HG03565 (cell line): ENCODE measurements at regions not wholly inside any gene's neighbourhood (a gene's known extent, or its start where the extent isn't known, plus 50 kb on each side); places are given as distances from the start of the nearest gene placed in this dataset.
"Not testable (repeated sequence)": the region's sequence is repeated elsewhere in the genome, so short reads cannot be mapped to it uniquely, and the experiment has no call there.

Experiments used
- ATAC-seq: cut with Tn5 transposase; IDR thresholded peaks from one replicate; pipeline ENCODE4 v1.9.1; 2021; ENCODE audit warnings: mild to moderate bottlenecking, moderate library complexity; ENCODE audit not compliant: unreplicated experiment

DNA sequence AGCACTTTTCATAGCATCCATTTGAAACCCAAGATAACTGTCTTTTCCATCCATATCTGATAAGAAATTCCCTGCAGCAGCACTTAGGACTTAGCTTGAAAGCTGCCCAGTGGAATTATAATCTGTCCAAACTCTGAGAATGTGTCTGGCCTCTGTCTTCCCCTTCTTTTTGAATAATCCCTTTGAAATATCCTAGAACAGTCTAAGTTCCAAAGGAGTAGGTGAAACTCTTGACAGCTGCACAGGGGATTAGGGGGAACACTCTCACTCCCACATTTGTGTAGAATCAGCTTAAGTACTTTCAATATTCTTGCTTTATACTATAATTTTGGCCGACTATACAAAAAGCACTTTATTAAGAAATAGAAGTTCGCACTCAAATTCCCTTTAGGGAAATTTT, 157.7 kb downstream of the PAPSS1 start:
- no peak for ATAC-seq

DNA sequence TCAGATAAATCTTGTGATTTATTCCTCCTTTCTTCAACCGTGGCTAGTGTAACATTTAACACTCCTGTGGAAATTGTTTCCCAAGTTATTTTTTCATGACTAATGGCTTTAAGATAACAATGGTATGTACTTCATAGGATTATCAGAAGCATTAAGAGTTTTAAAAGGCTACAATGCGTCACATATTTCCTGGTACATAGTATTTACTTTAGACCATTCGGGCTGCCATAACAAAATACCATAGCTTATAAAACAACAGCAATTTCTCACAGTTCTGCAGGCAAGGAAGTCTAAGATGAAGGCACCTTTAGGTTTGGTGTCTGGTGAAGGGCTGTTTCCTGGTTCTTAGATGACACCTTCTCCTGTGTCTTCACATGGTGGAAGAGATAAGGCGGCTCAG, 158.6 kb downstream of the PAPSS1 start:
- ATAC-seq = no peak

DNA sequence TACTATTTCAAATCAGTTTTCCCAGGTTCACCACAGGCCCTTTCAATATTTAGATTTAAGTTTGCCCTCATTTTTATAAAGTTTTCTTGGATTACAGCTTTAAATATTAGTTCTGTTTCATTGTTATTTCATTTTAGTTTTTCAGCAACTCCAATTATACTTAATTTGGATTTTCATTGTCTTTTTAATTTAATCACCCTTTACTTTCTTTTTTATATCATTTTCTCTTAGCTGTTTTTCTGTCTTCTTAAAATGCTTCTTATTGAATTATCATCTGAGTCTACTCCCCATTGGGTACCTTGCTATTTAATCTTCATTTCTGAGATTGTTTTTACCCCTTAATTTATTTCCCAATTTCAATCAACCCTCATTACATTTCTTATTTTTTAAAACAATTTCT, 160.4 kb downstream of the PAPSS1 start:
- no peak for ATAC-seq

DNA sequence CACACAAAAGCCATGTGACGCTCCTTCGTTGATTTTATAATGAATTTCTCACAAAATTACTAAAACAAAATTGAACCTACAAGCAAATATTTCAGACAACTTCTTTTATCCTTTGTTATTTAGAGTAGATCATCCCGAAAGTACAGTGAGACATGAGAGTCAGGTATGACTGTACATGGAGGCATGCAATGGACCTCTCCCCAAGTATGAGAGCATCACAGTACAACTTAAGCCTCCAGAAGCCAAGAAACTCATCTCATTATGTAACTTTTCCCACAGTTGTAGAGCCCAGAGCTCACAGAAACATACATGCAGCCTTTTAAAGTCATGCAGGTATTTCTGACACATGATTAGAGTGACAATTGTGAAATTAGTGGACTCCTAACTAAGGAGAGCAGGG, 167.7 kb downstream of the PAPSS1 start:
- no peak for ATAC-seq

DNA sequence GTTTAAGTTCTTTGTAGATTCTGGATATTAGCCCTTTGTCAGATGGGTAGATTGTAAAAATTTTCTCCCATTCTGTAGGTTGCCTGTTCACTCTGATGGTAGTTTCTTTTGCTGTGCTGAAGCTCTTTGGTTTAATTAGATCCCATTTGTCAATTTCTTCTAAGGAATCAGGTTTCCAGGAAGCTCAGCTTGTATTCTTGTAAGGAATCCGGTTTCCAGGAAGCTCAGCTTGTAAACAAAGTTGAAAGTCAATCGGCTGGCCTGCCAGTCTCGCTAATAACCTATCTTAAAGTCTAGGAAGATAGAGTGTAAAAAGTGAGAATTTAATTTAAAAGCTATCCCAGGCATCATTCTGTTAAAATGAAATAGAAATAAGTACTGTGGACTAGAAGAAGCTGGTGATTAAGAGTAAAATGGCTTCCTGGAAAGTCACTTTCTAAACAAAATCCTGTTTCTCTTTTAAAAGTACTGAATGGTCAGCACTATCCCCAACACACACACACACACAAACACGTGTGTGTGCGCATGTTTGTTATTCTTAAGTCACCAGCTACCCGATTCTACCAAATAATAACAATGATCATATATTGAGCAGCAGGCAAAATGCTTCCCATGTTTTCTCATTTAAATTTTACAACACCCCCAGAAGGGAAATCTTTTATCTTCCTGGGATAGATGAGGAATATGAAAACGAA, 171.7 kb downstream of the PAPSS1 start:
- ATAC-seq = no peak

DNA sequence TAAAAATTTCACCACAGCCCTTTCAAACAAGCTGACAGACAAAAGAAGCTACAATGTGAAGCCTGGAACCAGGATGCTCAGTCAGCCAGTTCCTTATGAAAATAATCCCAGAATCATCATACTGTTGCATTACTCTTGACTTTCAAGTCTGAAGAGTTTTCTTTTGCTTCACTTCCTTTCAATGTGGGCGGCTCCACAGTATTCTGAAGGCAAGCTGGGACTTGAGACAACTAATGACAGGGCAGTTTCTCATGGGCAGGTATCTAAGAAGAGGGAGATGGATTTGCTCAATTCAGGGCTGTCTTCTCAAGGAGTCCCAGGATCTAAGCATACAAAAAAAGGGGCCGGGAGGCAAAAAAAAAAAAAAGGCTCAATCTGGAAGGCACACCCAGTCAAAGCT, 173.4 kb downstream of the PAPSS1 start:
- ATAC-seq = no peak

DNA sequence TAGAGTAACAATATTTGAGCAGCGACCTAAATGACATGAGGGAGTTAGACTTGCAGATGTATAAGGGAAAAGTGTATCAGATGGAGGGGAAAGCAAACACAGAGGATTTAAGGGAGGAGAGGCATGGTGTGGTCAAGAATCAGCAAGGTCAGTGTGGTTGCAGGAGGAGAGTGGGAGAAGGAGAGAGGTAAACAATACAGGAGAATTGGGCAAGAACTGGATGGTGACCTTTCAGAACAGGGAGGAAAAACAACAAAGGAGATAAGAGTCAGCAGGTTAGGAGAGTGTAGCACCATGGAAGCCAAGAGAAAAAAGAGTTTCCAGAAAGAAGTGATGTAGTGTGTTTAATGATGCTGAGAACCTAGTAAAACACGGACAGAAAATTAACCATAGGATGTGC, 178.5 kb downstream of the PAPSS1 start:
- ATAC-seq = no peak

DNA sequence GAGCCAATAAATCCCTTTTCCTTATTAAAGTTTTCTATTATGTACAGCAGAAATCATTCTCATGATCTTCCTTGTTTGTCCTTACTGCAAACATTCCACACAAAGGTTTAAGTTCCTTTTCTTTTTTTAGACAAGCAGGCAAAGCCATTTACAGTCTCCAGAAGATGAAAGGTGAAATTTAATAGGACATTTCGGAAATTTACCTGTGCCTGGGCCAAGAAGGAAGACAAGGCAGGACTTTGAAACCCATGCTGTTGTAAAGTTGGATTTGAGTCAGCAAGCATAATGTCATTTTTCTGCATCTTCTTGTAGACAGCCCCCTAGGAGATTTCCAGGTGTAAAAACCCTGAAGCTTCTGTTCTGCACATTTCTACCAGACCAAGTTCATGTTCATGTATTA, 188.1 kb downstream of the PAPSS1 start:
- ATAC-seq = no peak

DNA sequence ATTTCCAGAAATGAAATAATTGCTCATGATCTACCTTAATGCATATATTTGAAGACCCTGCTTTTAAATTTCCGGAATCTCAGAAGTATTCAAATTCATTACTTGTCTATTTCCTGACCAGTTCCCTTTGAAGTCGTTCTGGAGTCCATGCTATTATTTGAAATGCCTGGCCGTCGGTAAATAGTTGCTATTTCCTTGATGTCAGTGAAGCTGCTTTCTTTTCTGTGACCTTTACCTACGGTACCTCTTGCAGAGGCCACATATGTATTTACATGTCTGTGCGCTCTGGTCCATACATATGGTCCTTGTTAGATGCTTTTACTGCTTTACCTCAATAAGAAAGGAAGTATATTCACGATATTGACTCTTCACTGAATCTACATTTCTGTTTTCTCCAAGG, 199.7 kb downstream of the PAPSS1 start:
- no peak for ATAC-seq

DNA sequence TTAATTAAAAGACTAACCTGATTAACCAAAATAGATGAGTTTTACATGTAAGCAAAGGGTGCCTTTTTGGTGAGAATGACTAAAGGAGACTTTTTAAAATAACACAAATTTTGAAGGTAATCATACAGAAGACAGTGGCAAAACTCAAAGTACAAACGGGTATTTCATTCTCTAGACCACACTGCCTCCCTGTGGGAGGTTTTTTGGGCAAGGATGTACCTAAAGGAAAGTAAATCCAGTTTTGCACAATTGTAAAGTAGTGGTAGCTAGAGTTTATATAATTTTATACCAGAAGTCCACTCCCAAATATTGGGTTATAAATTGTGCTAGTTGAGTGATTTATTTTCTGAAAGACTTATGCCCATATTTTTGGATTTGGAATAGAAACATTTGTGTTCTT, 201.0 kb downstream of the PAPSS1 start:
- no peak for ATAC-seq

DNA sequence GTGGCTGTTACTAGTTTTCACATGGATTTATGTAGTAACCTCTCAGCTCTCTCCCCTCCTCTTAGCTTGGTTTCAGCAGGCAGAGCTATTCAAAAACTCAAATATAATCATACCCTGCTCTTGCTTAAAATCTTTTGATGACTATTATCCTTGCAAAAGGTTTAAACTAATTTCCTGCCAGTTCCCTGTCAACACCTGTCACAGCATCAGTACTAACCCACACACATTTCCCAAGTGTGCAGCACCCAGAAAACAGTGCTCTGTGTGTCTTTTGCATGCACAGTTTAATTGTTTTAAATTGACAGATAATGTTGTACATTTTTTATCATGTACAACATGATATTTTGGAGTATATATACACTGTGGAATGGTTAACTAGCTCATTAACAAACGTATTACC, 202.0 kb downstream of the PAPSS1 start:
- no peak for ATAC-seq

DNA sequence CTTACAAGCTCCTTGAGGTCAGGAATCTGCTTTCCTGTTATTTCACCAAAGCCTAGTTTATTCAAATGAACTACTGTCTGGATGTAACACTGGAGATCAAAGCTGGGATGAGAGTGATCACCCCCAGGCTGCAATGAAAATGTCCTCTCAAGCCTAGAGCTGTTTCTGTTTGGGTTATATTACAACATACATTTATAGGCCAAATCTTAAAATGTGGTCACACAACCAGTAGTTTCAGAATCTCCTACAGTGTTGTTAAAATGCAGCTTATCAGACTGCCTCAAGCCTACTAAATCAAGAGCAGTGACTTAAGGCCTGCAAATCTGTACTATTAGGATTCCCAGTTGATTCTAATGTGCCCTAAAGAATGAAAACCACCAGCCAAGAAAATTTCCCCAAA, 207.5 kb downstream of the PAPSS1 start:
- no peak for ATAC-seq

DNA sequence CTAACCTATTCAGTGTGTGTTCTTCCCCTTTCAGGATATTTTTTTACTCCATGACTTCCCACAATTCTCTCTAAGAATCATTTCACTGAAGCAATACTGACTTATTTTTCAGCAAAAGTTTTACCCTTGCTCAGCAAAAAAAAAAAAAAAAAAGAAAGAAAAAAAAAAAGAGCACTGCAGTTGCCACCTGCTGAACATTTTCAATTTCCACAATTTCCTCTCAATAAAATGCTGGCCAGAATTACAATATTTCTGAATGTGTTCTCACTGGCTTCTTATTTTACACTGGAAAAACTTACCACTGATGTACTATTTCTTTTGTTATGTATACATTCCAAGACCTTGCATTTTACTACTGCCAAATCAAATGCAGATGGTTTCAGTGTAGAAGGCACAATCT, 210.4 kb downstream of the PAPSS1 start:
- ATAC-seq = no peak

DNA sequence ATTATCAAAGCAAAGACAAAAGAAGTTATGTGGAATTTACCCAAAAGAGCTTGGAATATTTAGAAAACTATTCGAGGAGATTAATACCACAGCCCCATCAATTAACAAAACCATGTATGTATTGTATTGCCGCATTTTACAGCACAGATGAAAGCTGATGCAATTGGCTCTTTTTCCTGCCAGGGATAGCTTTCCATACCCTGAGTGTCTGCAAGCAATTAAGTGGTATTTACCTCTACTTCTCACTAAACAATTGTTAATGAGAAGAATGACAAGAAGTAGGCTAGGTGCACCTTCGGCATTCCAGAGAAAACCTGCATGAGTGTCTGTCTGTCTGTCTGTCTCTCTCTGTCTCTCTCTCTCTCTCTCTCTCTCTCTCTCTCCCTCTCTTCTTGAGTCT, 219.5 kb downstream of the PAPSS1 start:
- ATAC-seq = no peak

DNA sequence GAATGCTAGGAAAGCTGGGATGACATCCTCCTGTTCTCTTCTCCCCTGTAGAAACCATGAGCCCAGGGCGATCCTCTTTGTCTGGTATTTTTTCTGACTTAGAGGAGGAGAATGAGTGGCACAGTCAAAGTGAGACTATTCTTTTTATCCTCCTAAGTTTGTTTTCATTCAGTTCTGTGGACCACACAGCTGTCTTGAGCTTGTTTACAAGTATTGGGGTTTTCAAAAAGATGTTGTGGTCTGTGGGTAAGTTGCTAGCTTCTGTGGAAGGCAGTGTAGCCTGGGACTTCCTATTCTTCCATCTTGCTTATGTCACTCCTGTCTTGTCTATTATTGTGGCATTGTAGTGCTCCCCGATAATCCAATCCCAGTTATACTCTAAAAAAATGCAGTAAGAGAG, 223.0 kb downstream of the PAPSS1 start:
- ATAC-seq = peak; percentile 68

DNA sequence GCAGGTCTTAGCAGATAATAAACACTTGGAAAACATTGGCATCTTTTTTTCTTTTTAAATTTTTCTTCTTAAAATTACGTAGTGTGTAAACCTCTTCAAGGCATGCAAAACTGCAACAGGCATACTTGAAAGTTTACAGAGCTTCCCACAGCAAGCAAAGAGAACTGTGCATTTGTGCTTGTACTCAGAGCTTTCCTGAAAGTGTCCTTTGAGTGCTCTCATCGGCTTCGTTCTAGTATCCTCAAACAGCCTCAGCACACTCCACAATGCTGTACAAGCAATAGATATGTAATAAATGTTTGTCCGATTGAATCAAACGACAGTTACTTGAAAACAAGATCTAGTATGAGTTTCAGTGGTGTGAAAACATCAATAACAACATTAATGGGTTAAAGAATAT, 227.5 kb downstream of the PAPSS1 start:
- ATAC-seq = no peak

DNA sequence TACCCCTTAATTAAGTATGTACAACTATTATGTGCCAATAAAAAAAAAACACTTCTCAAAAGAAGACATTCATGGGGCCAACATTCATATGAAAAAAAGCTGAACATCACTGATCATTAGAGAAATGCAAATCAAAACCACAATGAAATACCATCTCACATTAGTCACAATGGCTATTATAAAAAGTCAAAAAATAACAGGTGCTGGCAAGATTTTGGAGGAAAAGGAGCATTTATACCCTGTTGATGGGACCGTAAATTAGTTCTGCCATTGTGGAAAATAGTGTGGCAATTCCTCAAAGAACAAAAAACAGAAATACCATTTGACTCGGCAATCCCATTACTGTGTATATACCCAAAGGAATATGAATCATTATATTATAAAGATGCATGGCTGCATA, 229.9 kb downstream of the PAPSS1 start:
- no peak for ATAC-seq

DNA sequence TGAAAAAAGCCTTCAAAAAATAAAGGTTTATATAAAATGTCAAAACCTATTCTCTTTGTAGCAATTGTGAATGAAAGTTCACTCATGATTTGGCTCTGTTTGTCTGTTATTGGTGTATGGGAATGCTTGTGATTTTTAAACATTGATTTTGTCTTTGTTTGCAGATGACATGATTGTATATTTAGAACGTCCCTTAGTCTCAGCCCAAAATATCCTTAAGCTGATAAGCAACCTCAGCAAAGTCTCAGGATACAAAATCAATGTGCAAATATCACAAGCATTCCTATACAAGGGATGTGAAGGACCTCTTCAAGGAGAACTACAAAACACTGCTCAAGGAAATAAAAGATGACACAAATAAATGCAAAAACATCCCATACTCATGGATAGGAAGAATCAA, 236.4 kb downstream of the PAPSS1 start:
- ATAC-seq = not testable (repeated sequence)

DNA sequence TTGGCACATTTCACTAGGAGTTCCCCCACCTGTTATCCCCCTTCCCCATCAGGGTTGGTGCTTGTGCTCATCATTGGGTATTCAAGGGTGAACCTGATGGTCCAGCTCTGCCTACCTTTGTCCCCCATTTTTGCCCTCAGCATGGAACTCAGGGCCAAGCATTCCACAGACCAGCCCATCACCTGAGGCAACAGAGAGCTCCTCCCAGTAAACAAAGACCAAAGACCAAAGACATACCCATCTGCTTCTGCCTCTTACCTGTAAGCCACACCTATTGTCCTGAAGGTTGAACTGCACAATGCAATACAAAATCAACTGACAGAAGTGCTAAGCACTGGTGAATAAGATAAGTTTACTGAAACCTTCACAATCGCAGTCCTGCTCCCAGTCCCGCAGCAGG, 237.5 kb downstream of the PAPSS1 start:
- ATAC-seq = no peak

DNA sequence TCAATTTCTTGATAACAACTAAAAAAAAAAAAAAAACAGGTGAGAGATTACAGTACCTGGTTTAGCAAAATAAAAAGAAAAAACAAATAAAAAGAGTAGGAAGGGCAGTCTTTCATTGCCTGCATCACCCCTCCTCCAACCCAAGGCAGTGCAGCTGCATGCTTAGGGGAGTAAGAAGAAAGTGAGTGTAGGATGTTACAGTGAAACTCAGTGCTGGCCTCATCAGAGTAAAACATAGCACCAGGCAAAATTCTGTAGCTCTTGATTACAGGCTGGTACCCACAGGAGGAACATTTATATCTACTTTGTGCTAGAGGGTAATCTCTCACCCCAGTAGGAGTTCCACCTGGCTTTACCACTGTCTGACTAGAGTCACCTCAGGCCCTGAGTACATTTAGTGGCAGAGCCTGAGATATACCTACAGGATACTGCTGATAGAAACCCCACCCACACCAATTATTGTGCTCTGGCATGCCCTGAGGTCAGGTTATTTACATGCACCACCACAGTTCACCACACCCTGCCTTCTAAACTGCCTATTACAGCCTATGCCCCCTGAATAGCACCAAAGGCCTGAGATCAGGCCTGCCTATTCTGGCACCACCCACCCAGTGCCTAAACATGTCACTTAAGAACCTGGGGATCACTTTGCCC, 241.6 kb downstream of the PAPSS1 start:
- no peak for ATAC-seq

DNA sequence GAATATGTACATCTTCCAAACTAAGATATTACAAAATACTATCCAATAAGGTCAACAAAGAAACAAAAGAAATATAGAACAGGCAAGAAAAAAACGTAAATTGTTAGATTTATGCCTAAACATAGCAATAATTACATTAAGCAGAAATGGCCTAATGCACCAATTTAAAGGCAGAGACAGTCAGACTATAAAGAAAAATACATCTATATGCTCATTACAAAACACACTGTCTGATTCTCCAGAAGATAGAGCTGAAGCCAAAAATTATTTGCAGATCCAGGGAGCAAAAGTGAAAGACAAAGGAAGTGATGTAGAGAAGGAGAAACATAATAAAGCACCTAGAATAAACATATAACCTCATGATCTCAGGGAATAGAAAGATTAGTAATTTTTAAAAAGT, 246.9 kb downstream of the PAPSS1 start:
- no peak for ATAC-seq

DNA sequence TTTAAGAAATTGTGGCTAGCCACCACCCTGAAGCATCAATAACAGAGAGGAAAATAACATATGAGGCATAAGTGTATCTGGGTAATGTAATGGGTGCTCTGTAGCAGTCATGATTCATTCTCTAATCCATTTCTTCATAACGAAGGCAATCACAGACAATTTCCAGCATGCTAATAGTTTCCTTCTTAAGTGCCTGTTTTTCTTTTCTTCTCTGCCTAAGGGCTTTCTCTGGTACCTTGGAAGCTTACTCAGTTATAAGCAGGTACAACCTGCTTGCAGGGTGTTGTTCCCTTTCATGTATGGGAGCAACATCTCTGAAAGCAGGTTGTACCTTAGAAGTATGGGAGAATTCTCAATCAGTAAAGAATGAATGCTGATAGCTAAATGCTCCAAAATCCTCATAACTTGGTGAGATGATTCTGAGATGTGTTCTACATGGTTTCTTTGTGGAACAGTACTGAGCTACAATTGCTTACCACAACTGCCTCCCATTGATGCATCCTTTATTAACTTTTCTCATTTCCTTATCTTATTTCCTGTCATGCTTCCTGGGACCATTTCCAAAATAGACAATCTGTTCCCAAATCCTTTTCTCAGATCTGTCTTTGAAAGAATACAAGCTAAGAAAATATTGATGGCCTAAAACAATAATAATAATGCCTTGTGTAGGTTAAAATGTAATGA, 247.6 kb downstream of the PAPSS1 start:
- no peak for ATAC-seq
